ENCODE measurements at regions not wholly inside any gene's neighbourhood (a gene's known extent, or its start where the extent isn't known, plus 50 kb on each side); places are given as distances from the start of the nearest gene placed in this dataset.

DNA sequence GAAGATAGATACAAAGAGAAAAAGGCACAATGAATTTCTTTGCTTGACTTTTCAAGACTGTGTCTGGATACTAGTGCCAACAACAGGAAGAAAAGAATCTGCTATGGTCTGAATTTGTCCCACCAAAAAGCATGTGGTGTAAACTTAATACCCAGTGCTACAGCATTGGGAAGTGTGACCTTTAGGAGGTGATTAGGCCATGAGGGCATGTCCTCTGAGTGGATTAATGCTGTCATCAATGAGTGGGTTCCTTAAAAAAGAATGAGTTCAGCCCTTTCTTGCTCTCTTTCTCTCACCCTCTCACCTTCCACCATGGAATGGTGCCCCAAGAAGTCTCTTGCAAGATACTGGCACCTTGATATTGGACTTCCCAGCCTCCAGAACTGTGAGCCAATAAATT is 155.7 kb upstream of the GPRIN3 start:
- Histone ChIP-seq H2BK5ac (ENCODE audit: insufficient read length, low read length) (no peak overlapping the region), H3K23me2 (ENCODE audit: insufficient read length, low read depth, low read length, poor library complexity, severe bottlenecking) (no peaks in the 10 kb centered on the region), H4K91ac (ENCODE audit: insufficient read length, low read depth, low read length) (no peak overlapping the region), H4K5ac (ENCODE audit: insufficient read length, low read depth, low read length) (no peak overlapping the region), H3K4me2 (ENCODE audit: insufficient read depth, insufficient read length, low read length) (no peak overlapping the region), H3K9me3 (ENCODE audit: control insufficient read depth, low read depth, low read length) (no peaks in the 10 kb centered on the region), H2BK15ac (ENCODE audit: low read depth, low read length) (no peak overlapping the region), H2BK20ac (ENCODE audit: low read depth, low read length, poor library complexity, severe bottlenecking) (no peak overlapping the region), H3K79me2 (ENCODE audit: insufficient read depth, low read length) (no peaks in the 10 kb centered on the region), H4K20me1 (ENCODE audit: control insufficient read depth, insufficient read depth, insufficient read length) (no peaks in the 10 kb centered on the region), H3K4ac (ENCODE audit: low read depth, low read length) (no peak overlapping the region), H2BK120ac (ENCODE audit: low read depth, low read length, poor library complexity, severe bottlenecking) (no peak overlapping the region), H2AK5ac (ENCODE audit: insufficient read length, low read length) (no peak overlapping the region), H3K18ac (ENCODE audit: insufficient read length, low read depth, low read length) (no peak overlapping the region), H3K23ac (ENCODE audit: insufficient read length, low read depth, low read length) (no peak overlapping the region), H3K27ac (ENCODE audit: insufficient read length, low read depth, low read length) (no peak overlapping the region), H3K79me1 (ENCODE audit: insufficient read depth, low read depth, low read length, poor library complexity, severe bottlenecking) (no peaks in the 10 kb centered on the region), H4K8ac (replicated peaks; ENCODE audit: insufficient read length, low read depth, low read length) (no peak overlapping the region), H3K4me1 (ENCODE audit: insufficient read depth, low read length) (no peaks in the 10 kb centered on the region), H2AFZ (ENCODE audit: low read length) (no peak overlapping the region), H2BK12ac (ENCODE audit: insufficient read length, low read depth, low read length) (no peak overlapping the region), H3K56ac (ENCODE audit: insufficient read length, low read depth, low read length) (no peak overlapping the region), H3K27me3 (ENCODE audit: insufficient read depth, low read length) (no peaks in the 10 kb centered on the region), H3T11ph (ENCODE audit: low read length) (no peak overlapping the region), H3K9ac (ENCODE audit: extremely low read depth, insufficient read length, low read length) (no peak overlapping the region), H3K14ac (ENCODE audit: insufficient read depth, low read length) (no peak overlapping the region)
- TF ChIP-seq, protein P1, sequence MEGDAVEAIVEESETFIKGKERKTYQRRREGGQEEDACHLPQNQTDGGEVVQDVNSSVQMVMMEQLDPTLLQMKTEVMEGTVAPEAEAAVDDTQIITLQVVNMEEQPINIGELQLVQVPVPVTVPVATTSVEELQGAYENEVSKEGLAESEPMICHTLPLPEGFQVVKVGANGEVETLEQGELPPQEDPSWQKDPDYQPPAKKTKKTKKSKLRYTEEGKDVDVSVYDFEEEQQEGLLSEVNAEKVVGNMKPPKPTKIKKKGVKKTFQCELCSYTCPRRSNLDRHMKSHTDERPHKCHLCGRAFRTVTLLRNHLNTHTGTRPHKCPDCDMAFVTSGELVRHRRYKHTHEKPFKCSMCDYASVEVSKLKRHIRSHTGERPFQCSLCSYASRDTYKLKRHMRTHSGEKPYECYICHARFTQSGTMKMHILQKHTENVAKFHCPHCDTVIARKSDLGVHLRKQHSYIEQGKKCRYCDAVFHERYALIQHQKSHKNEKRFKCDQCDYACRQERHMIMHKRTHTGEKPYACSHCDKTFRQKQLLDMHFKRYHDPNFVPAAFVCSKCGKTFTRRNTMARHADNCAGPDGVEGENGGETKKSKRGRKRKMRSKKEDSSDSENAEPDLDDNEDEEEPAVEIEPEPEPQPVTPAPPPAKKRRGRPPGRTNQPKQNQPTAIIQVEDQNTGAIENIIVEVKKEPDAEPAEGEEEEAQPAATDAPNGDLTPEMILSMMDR (conservative IDR thresholded peaks at IDR 0.05), result no peak
- no peak for DNase-seq
- no peaks in the 10 kb centered on the region; a peak in 1 of 5 replicates for H3K9me3 Mint-ChIP-seq
- no peak overlapping the region; a peak in 1 of 7 replicates for H3K27ac Mint-ChIP-seq
- H3K36me3 Mint-ChIP-seq (ENCODE audit: insufficient read depth in 1 of 3, low read depth in 3 of 3), result no peaks in the 10 kb centered on the region
- no peaks in the 10 kb centered on the region for H3K27me3 Mint-ChIP-seq (ENCODE audit: low read depth)
- H3K4me1 Mint-ChIP-seq, result no peaks in the 10 kb centered on the region
- H3K4me3 Mint-ChIP-seq, result no peak overlapping the region

Data from H9 (cell line).